ENCODE measurements at regions not wholly inside any gene's neighbourhood (a gene's known extent, or its start where the extent isn't known, plus 50 kb on each side); places are given as distances from the start of the nearest gene placed in this dataset.
A peak's percentile ranks its signal among the peaks of the same experiment; 100 is the strongest.
"Not testable (repeated sequence)": the region's sequence is repeated elsewhere in the genome, so short reads cannot be mapped to it uniquely, and the experiment has no call there.

DNA sequence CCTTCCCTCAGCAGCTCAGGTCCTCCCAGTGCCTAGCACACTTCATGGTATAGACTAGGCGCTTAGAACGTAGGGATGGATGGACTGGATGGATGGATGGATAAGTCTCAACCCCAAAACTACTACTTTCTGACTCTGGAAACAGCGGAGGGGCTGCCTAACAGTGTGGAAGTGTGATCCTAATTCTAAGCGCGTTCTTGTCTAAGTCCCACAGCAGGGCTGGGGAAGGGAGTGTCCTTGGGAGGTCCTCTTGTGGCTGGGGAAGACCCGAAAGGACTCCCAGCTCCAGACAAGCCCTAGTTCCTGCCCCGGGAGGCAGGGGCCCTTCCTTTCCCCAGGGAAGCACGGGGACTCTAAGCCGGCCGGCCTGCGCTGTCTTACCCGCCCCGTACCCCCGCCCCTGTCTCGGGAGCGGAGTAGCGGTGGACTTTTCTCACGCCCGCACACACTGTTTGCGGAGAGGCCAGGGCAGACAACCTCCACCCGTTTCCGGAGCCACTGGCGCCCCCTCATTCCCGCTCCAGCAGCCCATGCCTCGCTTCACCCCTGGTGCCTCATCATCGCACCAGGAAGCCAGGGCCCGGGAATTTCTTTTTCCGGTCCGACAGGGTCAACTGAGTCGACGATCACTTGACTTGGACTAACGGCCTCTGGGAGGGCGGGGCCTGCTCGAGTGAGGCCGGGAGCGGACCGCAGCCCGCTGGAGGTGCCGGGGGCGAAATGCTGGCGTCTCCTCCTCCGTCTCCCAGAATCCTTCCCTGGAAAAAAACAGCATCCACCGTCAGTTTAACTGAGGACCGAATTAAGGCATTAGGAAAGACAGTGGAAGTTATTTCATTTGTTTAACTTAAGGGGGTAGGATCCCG lies 133.3 kb downstream of the TBC1D2B start:
- DNase-seq (ENCODE audit: low spot score) = peak; percentile 24

DNA sequence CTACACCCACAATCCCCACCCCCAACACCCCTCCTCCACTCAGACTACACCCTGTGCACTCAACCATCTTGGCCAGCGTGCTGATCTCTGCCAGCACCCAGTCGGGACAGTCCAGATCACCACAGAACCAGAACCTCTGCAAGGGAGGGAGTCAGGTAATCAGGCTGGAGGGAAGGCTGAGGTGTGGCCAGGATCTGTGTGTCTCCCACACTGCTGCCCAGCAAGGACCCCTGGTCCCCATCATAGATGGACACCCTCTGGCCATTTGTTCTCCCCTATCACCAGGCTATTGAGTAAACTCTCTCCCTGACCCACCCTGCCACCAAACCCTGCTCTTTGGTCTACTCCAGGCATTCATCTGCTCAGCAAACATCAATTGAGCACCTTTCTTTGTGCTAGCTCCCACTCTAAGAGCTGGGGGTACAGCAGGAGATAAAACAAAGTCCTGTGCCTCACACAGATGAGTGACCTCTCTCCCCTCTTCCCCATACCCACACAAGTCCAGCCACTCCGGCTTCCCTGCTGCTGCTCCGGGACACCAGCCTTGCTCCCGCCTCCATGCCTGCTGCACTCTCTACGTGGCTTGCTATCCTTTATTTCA lies 134.8 kb downstream of the TBC1D2B start:
- no peak for DNase-seq (ENCODE audit: low spot score)

GRCh38 chr15:77941090-77941827 lies 136.3 kb downstream of the TBC1D2B start:
- DNase-seq (ENCODE audit: low spot score) = not testable (repeated sequence)

DNA sequence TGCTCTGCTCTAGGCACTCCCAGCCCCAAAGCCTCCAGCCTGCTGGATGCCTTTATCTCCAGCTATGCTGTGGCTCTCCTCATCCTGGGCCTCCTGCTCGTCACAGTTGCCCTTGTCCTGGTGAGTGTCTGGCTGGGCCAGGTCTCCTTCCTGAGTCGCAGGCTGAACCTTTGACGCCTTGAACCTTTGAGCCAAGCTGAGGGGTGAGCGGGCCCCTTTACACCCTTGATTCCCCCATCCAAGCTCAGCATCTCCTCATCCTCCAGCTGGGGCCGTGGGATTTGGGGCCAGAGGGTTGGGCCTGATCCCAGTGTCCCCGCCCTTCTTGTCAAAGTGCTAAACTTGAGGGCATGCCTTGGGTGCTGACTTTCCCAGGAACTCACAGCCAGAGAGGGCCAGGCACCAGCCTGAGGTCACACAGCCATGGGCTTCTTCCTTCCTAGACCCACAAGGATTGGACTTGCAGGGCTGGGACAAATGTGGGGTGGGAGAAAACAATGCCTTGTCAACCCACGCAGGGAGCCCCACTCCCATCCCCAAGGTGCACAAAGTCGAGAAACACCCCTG lies 137.0 kb downstream of the TBC1D2B start:
- DNase-seq (ENCODE audit: low spot score) = no peak

DNA sequence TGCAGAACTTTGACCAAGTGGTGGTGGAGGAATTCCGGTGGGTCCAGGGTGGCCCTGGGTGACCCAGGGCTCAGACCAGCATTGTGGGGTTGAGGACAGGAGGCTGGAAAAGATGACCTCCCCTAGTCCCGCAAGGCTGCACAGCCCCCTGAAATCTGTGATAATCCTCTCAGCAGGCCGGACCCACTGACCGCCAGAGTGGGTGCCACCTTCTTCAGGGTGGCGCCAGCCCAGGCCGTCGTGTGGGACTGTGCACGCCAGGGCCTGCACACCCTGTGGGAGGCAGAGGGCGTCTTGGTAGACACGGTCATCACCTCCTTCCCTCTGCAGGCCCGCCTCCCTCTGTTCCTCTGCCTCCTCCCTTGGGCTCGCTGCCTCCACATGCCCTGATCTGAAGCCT lies 137.7 kb downstream of the TBC1D2B start:
- DNase-seq (ENCODE audit: low spot score) = no peak

GRCh38 chr15:77939026-77939425 lies 138.5 kb downstream of the TBC1D2B start:
- not testable (repeated sequence) for DNase-seq (ENCODE audit: low spot score)

GRCh38 chr15:77938546-77938945 lies 139.0 kb downstream of the TBC1D2B start:
- not testable (repeated sequence) for DNase-seq (ENCODE audit: low spot score)

GRCh38 chr15:77936567-77936966 lies 140.9 kb downstream of the TBC1D2B start:
- not testable (repeated sequence) for DNase-seq (ENCODE audit: low spot score)

DNA sequence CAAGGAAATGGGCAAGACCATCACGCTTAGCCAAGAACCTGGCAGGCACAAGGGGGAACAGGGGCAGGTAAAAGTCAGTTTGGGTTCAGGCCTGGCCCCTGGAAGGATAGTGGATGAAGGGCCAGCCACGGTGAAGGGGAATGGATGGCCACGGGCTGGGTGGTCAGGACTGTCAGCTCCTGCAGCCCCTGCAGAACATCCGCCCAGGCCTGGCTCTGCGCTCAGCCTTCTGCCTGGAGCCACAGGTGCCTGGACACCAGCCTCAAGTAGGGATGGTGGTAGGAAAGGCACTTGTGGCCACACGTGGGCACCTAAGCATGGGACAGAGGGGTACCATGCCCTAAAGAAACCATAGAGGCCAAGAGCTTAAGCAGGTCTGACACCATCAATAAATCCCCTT lies 143.0 kb downstream of the TBC1D2B start:
- not testable (repeated sequence) for DNase-seq (ENCODE audit: low spot score)

DNA sequence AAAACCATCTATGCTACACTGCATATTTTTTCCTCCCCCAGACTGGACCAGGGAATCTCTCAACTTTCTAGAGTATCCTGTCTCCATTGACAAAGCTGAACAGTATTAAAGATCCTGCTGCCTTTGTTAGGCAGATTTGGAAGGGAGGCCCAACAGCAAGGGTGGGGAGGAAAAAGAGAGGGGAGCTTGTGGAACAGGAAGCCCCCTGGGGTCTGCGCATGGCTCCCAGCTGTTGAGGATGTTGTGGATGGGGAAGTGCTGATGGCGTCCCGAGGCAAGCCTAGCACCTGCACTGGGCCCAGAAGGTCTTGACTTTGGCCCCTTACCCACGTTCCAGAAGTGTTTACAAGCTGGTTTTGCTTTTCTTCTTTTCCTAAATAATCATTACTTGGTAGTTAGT lies 146.6 kb downstream of the TBC1D2B start:
- not testable (repeated sequence) for DNase-seq (ENCODE audit: low spot score)

DNA sequence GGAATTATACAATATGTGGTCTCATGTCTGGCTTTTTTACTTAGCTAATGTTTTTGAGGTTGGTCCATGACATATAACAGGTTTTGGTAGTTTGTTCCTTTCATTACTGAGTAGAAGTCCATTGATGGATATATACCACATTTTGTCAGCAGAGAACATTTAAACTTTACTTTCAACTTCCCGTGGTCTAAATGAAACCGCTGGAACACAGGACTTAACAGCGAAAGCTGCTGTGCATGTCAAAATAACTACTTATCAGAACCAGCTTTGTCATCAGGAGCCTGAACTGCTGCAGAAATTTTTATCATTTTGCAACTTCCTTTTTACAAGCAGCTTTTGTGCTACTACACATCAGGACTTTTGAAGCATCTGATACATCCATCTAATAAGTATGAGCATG lies 147.0 kb downstream of the TBC1D2B start:
- not testable (repeated sequence) for DNase-seq (ENCODE audit: low spot score)

- DNase-seq (ENCODE audit: low spot score) = not testable (repeated sequence)
Measured at GRCh38 chr15:77926789-77927188, 150.7 kb downstream of the TBC1D2B start.

GRCh38 chr15:77926296-77926695 lies 151.2 kb downstream of the TBC1D2B start:
- not testable (repeated sequence) for DNase-seq (ENCODE audit: low spot score)

GRCh38 chr15:77925101-77925500 lies 152.4 kb downstream of the TBC1D2B start:
- DNase-seq (ENCODE audit: low spot score) = not testable (repeated sequence)

GRCh38 chr15:77921664-77922063 lies 155.8 kb downstream of the TBC1D2B start:
- DNase-seq (ENCODE audit: low spot score) = no peak

DNA sequence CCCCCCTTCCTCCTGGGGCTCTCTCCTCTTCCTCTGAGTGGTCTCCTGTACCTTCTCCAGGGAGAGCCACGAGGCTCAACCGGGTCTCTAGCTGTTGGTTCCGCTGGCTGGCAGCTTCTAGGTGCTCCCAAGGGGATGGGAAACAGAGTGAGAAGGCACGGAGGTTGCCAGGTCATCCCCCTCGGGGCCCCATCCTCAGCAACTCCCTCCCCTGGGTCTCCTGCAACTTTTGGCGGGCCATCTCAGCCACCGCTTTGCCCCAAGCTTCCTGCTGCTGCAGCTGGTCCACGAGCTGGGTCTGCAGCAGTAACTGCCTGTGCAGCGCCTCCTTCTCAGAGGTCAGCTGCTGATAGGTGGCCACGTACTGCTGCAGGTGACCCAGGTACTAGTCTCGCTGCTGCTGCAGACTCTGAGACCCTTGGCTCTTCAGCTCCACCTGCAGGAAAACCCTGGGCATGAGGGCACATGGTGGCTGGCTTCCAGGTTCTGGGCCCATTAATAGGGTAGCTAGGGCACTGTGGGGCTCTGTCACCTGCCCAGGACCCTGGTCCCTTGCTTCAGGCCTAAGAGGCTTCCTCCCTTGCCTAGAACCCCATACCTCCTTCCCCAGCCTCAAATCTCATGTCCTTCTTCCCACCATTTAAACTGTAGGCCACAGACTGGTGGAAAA lies 160.4 kb downstream of the TBC1D2B start:
- not testable (repeated sequence) for DNase-seq (ENCODE audit: low spot score)

GRCh38 chr15:77915961-77916330 lies 161.6 kb downstream of the TBC1D2B start:
- not testable (repeated sequence) for DNase-seq (ENCODE audit: low spot score)

DNA sequence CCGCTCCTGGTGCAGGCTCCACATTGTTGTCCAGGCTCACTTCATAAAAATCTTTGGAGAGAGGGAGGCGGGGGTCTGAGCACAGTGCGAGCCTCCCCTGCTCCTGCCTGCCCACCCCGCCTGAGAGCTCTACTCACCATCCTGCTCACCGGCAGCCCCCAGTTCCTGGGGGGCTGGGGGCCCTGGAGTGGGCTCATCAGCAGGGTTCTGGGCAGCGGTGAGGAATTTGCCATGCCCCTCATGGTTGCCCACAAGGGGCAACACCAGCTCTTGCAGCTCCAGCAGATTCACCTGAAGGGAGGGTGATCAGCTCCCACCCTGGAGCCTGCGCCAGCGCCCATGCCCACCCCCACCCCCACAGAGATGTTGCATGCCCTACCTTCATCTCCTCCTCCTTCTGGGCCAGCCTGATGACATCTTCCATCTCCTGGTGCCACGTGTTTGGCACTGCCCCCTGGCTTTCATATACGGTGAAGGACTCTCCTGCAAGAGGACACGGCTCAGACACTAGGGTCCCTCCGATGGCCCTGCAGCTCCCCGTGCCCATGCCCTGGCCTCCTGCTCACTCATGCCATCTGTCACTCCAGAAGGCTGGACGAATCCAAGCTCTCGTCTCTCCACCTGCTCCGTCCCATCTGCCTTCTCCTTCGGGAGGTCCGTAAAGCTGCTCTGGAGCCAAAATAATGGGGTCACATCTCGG lies 162.1 kb downstream of the TBC1D2B start:
- DNase-seq (ENCODE audit: low spot score) = no peak

GRCh38 chr15:77914531-77914930 lies 163.0 kb downstream of the TBC1D2B start:
- DNase-seq (ENCODE audit: low spot score) = not testable (repeated sequence)

DNA sequence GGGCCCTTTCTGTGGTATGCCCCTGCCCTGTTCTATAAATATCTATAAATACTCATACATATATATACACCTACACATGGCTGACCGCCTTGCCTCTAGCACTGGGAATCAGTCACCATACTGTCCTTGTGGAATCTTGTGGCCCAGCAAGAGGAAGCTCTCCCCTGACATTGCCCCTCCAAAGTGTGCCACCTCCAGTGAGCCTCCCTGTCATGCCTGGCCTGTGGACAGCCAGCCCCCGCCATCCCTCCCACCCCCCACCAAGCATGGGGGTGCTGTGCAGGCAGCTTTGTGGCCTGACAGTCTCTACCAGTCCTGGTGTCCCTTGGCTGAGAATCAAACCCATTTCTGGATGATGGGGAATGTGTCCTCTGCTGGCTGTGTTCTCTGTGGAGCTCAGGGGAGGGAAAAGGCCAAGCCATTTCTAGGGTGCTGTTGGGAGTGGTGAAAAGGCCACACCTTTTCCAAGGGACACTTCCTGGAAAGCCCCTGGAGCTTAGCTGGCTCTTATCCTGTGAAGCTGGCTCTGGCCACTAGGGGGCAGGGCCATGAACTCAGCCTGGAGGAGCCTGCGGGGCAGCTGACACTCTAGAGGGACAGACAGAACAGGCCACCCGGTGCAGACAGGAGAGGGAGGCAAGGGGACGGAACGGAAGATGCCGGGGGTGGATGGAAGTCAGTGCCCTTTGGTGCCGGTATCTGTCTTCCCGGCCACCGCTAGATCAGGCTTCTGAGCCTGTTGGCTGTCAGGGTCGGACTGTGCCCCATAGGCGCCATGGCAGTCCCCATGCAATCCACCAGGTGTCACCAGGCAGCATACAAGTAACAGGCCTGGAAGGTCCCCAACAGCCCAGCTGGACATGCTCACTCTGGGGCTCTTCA lies 167.2 kb downstream of the TBC1D2B start:
- DNase-seq (ENCODE audit: low spot score) = peak; percentile 74
